AG20443 (cell line): ENCODE measurements at regions not wholly inside any gene's neighbourhood (a gene's known extent, or its start where the extent isn't known, plus 50 kb on each side); places are given as distances from the start of the nearest gene placed in this dataset.
"Not testable (repeated sequence)": the region's sequence is repeated elsewhere in the genome, so short reads cannot be mapped to it uniquely, and the experiment has no call there.

Experiments used
- DNase-seq: peaks from one replicate; pipeline ENCODE4 v3.0.0; 2012; ENCODE audit warnings: low spot score, mixed read lengths

GRCh38 chr2:20949256-20949655 lies 94.6 kb downstream of the APOB start:
- no peak for DNase-seq

DNA sequence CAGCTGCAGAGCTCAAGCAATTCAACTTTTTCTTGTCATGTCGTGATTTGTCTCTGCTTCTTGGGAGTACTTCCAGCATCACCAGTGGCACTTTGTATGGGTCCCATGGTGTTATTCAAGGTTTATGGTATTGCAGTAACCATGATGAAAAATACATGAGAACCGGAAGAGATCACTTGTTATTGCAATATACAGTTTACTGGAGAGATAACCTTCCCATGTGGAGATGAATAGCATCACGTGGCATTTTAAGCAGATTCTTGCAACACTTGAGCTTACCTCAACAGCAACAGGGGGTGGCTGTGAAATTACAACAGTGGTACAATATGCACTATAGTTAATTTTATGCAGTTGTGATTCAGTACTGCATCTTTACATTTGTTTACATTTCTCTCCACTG lies 97.4 kb downstream of the APOB start:
- DNase-seq = no peak

GRCh38 chr2:20943721-20944120 lies 100.2 kb downstream of the APOB start:
- not testable (repeated sequence) for DNase-seq

DNA sequence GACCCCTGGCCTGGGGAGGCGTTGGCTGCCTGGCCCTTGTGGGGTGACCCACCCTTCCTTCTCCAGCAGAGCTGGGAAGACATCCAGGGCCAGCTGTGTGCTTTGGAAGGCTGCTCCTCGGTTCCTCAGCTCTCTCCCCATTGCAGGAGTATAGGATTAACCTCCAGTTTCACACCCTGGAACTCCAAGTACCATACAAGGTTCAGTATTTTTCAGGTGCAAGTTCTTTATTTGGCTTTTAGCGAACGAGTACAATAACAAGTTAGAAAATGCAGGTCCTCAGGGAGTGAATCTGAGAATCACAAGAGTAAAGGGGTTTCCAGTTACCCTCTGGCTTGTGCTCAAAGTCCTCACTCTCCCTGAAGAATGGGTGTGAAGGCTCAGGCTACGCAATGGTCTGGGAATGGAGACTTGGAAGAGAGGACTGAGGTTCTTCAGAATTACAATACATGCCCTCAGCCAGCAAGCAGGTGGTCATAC lies 101.2 kb downstream of the APOB start:
- no peak for DNase-seq

- DNase-seq = no peak
These were observed 103.0 kb downstream of the APOB start for GRCh38 chr2:20940856-20941255.

GRCh38 chr2:20939931-20940795 lies 103.7 kb downstream of the APOB start:
- no peak for DNase-seq

DNA sequence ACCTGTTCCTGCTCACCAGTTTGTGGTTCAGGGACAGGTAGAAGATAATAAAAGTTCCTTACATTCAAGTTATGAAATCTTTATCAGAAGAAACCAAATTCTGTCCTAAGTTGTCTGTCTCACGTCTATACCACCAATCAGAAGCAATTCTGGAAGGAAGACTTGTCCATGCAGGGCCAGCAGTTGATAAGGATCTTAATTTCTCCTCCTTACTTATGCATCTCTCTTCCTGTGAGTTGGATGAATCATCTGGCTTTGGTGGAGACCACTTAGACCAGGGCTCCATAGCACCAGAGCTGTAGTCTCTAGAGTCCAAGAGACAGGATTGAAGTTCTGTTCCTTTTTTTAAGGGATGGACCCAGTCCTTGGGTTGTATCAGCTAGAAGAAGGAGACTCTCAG lies 106.5 kb downstream of the APOB start:
- DNase-seq = no peak

GRCh38 chr2:20935168-20935775 lies 108.6 kb downstream of the APOB start:
- no peak for DNase-seq

DNA sequence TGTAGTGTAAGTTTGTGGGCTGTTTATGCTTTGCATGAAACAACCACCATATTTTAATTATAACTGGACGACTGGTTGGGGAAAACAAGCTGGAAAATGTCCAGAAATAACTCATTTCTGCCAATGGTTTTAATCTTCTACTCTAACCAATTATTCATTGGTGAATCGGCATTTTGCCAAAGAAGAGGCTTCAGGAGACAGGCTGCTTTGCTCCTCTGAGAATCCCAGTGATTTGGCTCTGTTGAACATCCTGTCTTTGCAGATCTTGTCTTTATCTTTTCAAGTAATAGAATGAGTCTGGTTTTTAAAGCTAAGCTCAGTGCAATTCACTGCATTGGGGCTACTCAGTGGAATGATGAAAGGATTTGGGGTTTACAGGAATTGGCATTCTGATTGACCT lies 109.6 kb downstream of the APOB start:
- no peak for DNase-seq

DNA sequence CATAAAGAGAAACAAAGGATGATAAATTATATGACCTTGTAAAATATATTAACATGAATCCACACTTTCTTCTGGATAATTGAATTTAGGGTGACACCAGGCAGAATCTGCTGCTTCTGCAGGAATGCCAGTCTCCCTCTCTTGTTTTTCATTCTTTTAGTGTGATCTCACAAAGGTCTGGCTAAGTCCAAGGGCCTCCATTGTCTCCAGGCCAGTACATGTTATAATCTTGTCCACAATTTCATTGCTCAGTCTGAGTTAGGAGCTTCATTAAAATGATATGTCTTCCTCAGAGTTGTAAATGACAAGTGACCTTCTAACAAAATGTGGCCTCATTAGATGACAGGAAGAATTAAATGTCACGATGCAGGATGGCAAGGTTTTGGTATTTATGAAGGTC lies 110.2 kb downstream of the APOB start:
- no peak for DNase-seq

DNA sequence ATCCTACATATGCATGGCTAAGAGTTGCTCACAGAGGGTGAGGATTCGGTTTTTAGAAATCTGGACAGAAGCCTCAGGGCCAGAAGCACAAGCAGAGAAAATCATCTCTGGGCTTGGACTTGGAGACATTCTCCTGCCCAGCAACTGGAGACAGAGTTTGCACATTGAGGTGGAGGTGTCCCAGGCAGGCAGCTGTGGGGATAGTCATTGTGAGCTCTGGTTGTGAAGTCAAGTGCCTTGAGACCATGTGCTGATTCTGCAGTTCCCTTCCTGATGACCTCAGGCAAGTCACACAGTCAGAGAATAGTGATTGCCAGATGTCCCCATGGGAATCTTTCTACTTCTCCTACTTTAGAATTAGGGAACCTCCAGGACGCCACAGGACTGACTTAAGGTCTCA lies 108.4 kb upstream of the LDAH start:
- DNase-seq = no peak

DNA sequence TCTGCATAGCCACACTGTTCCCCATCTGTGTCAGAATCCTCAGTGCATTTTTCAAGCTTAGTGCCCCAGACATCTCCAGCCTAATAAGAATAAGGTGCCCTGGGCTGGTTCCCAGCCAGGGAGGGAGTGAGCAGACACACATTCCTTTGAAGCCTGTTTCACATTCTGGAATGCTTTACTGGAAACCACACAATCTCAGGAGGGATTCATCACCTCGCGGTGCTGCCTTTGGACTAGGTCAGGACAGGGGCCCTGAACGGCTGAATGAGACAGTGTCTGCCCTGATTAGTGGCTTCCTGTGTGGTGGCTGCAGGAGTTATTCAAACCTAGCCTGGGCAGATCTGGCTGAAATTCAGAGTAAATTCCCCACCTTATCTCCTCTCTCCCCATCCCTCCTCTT lies 108.0 kb upstream of the LDAH start:
- peak; percentile 64 for DNase-seq

DNA sequence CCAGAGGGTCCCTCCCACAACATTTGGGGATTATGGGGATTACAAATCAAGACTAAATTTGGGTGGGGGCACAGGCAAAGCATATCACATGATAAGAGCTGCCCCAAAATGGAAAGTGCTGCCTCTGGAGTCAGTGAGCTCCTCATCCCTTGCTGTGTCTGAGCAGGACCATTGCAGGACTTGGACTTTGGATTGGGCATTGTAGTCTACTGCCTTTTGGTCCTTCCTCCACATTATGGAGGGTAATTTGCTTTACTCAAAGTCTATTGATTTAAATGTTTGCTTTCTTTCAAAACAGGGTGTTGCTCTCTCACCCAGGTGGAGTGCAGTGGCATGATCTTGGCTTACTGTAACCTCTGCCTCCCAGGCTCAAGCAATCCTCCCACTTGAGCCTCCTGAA lies 106.8 kb upstream of the LDAH start:
- no peak for DNase-seq

- DNase-seq = no peak
These were observed 105.7 kb upstream of the LDAH start for GRCh38 chr2:20928617-20929016.

- peak; percentile 33 for DNase-seq
These were observed 102.5 kb upstream of the LDAH start for GRCh38 chr2:20925265-20925889.

GRCh38 chr2:20919297-20919800 lies 96.4 kb upstream of the LDAH start:
- DNase-seq = no peak

- DNase-seq = no peak
These were observed 95.0 kb upstream of the LDAH start for GRCh38 chr2:20917719-20918572.

DNA sequence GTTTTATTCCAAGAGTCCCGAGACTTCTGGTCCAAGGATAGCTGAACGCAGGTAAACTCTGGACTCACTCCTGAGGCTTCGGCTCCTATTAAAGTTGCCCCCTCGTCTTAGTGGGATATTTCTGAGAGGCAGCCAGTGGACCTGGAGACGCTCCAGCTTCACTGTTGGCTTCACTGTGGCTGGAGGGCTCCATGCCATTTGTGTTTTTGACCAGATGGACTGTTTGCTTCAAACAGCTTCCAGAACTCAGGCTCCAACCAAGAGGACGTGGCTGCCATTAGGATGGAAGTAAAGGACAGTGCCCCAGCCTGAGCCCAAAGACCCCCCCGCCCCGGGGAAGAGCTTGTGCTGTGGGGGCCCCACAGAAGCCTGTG lies 94.4 kb upstream of the LDAH start:
- no peak for DNase-seq

- no peak for DNase-seq
These were observed 93.8 kb upstream of the LDAH start for GRCh38 chr2:20916604-20917286.

- DNase-seq = no peak
These were observed 92.4 kb upstream of the LDAH start for GRCh38 chr2:20915271-20915670.

DNA sequence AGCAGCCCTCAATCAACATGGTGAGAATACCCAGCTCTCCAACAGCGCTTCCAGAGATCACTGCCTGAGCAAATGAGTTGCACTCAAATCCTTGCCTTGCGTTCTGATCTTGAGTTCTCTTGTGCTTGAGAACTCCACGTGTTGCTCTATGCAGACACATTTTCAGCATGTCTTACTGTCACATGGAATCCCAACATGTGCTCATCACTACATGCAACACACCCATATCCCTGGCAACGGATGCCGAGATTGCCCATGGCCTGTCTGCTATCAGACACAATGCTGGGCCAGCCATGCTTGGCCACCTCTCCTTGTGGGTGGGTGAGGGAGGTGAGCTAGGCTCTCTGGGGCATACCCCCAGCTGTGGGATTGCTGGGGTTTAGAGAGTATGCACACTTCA lies 91.9 kb upstream of the LDAH start:
- no peak for DNase-seq
